DOHH2 (cell line): ENCODE measurements at regions not wholly inside any gene's neighbourhood (a gene's known extent, or its start where the extent isn't known, plus 50 kb on each side); places are given as distances from the start of the nearest gene placed in this dataset.

ENCODE experiments used
- H3F3A ChIP-seq: fragments of 200-600 bp; sonication (generic), shearing (Covaris generic); 2 replicates; pipeline ENCODE4 v1.6.0; 2016; ENCODE audit warnings: antibody characterized with exemption, mild to moderate bottlenecking; ENCODE audit not compliant: control insufficient read depth, insufficient read depth
- H3K27ac ChIP-seq: fragments of 200-600 bp; sonication (generic); 2 replicates; pipeline ENCODE4 v1.5.1; 2014; ENCODE audit warnings: low read depth, mild to moderate bottlenecking, low read length, moderate library complexity
- H3K27me3 ChIP-seq: fragments of 200-600 bp; sonication (generic); 2 replicates; pipeline ENCODE4 v1.6.1; 2014; ENCODE audit warnings: mild to moderate bottlenecking, low read length, mixed read lengths; ENCODE audit not compliant: control insufficient read depth
- H3K36me3 ChIP-seq: fragments of 200-600 bp; sonication (generic); 2 replicates; pipeline ENCODE4 v1.6.1; 2014; ENCODE audit warnings: mild to moderate bottlenecking, low read length, moderate library complexity, mixed read lengths; ENCODE audit not compliant: control insufficient read depth
- H3K4me1 ChIP-seq: fragments of 200-600 bp; sonication (generic); 2 replicates; pipeline ENCODE4 v1.6.1; 2014; ENCODE audit warnings: mild to moderate bottlenecking, low read length, mixed read lengths; ENCODE audit not compliant: control insufficient read depth
- H3K4me2 ChIP-seq: fragments of 200-600 bp; sonication (generic); 2 replicates; pipeline ENCODE4 v1.6.0; 2014; ENCODE audit warnings: mild to moderate bottlenecking, low read length, moderate library complexity
- H3K4me3 ChIP-seq: fragments of 200-600 bp; sonication (generic); 2 replicates; pipeline ENCODE4 v1.5.1; 2014; ENCODE audit warnings: mild to moderate bottlenecking, low read length, mixed read lengths
- H3K79me2 ChIP-seq: fragments of 200-600 bp; sonication (generic); 2 replicates; pipeline ENCODE4 v1.6.1; 2014; ENCODE audit warnings: mild to moderate bottlenecking, low read length, mixed read lengths; ENCODE audit not compliant: control insufficient read depth
- H3K9me2 ChIP-seq: fragments of 200-600 bp; sonication (generic); replicated peaks from 2 replicates; pipeline ENCODE4 v1.6.1; 2014; ENCODE audit warnings: mild to moderate bottlenecking, low read length, mixed read lengths; ENCODE audit not compliant: control insufficient read depth
- H3K9me3 ChIP-seq: fragments of 200-600 bp; sonication (generic); 2 replicates; pipeline ENCODE4 v1.6.1; 2014; ENCODE audit warnings: antibody characterized with exemption, low read length, mixed read lengths; ENCODE audit not compliant: control insufficient read depth, insufficient read depth
- H4K20me1 ChIP-seq: fragments of 200-600 bp; sonication (generic); 2 replicates; pipeline ENCODE4 v1.6.0; 2014; ENCODE audit warnings: low read depth, mild to moderate bottlenecking, antibody characterized with exemption, low read length, moderate library complexity; ENCODE audit not compliant: control insufficient read depth, insufficient read depth
- CTCF ChIP-seq: fragments of 200-600 bp; sonication (generic); IDR thresholded peaks from one replicate; pipeline ENCODE4 v1.5.1; 2014; ENCODE audit warnings: antibody characterized with exemption, mild to moderate bottlenecking, low read depth, low read length; ENCODE audit not compliant: poor library complexity, severe bottlenecking
- EZH2phosphoT487 ChIP-seq: fragments of 200-600 bp; sonication (generic); IDR thresholded peaks from 2 replicates; pipeline ENCODE4 v1.6.1; 2017; ENCODE audit warnings: borderline replicate concordance, mild to moderate bottlenecking, antibody characterized with exemption, low read length, moderate library complexity, mixed read lengths

DNA sequence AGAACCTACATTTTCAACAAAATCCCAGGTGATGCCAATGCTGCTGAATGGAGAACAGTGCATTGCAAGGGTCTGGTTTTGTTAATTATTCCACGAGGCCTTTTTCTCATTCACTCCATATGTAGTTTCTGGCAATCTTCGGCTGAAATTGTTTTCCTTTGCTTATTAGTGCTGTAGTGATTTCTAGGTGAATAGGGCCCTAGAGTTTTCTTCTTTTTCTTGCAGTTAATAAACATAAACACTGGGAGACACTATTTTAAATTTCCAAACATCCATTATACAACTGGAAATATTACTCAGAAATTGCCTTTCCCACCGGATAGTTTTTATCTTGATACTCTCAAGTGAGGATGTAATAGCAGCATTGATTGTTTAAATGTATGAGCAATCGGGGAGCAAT is 435.6 kb downstream of the XPNPEP1 start:
- Histone ChIP-seq H3K4me2 (no peak overlapping the region), H3K27ac (no peak overlapping the region), H3K9me3 (no peaks in the 10 kb centered on the region), H3K4me1 (no peaks in the 10 kb centered on the region), H3K9me2 (no peaks in the 10 kb centered on the region), H3F3A (no peaks in the 10 kb centered on the region), H3K79me2 (no peaks in the 10 kb centered on the region), H4K20me1 (no peaks in the 10 kb centered on the region), H3K4me3 (no peak overlapping the region), H3K36me3 (no peaks in the 10 kb centered on the region), H3K27me3 (no peaks in the 10 kb centered on the region)
- TF ChIP-seq EZH2phosphoT487 (no peak), CTCF (no peak)

- Histone ChIP-seq H3K79me2 (no peaks in the 10 kb centered on the region), H3K9me2 (no peaks in the 10 kb centered on the region), H3K4me3 (no peak overlapping the region), H3K4me2 (no peak overlapping the region), H3K36me3 (no peaks in the 10 kb centered on the region), H4K20me1 (no peaks in the 10 kb centered on the region), H3K9me3 (no peaks in the 10 kb centered on the region), H3F3A (no peaks in the 10 kb centered on the region), H3K27ac (no peak overlapping the region), H3K4me1 (no peaks in the 10 kb centered on the region), H3K27me3 (no peaks in the 10 kb centered on the region)
- no peak for TF ChIP-seq CTCF
- no peak for TF ChIP-seq EZH2phosphoT487
Observed at GRCh38 chr10:109480836-109481235, 442.5 kb downstream of the XPNPEP1 start.

- Histone ChIP-seq H3K9me3 (no peaks in the 10 kb centered on the region), H3K9me2 (no peaks in the 10 kb centered on the region), H3F3A (no peaks in the 10 kb centered on the region), H3K27ac (no peak overlapping the region), H3K4me1 (no peaks in the 10 kb centered on the region), H3K27me3 (no peaks in the 10 kb centered on the region), H3K4me2 (no peak overlapping the region), H3K79me2 (no peaks in the 10 kb centered on the region), H3K36me3 (no peaks in the 10 kb centered on the region), H3K4me3 (no peak overlapping the region), H4K20me1 (no peaks in the 10 kb centered on the region)
- TF ChIP-seq EZH2phosphoT487 (no peak), CTCF (no peak)
Observed at GRCh38 chr10:109475711-109476421, 447.4 kb downstream of the XPNPEP1 start.
